GM12891 (cell line): ENCODE measurements at regions not wholly inside any gene's neighbourhood (a gene's known extent, or its start where the extent isn't known, plus 50 kb on each side); places are given as distances from the start of the nearest gene placed in this dataset.

Source experiments
- POLR2A ChIP-seq: IDR thresholded peaks from 2 replicates; pipeline ENCODE4 v1.6.1; 2011; ENCODE audit warnings: low read depth, low read length, control low read depth
- POLR2AphosphoS5 ChIP-seq: IDR thresholded peaks from 2 replicates; pipeline ENCODE4 v1.6.1; 2011; ENCODE audit warnings: low read depth, low read length, control low read depth
- SPI1 ChIP-seq: IDR thresholded peaks from 2 replicates; pipeline ENCODE4 v1.6.1; 2011; ENCODE audit warnings: low read depth, low read length, control low read depth
- TAF1 ChIP-seq: IDR thresholded peaks from 2 replicates; pipeline ENCODE4 v1.6.1; 2011; ENCODE audit warnings: low read depth, low read length, control low read depth

DNA sequence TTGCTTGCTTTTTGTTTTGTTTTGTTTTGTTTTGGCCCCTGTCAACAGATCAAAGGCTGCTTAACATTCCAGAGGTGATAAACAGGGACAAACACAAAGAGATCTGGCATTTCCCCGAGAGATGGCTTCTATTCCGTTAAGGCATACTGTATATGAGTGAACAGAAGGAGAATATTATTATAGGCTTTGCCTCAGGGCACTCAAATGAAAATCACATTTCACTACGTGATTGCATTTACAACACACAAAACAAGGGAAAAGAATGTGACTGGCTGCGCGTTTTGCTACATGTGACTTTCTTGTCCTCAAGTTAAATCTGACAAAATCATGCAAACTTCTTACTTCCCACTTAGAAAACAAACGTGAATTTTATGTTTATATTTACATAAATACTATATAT, 1037.9 kb upstream of the DDX18 start:
- TF ChIP-seq POLR2A: no peak
- no peak for TF ChIP-seq POLR2AphosphoS5
- TF ChIP-seq TAF1: no peak
- TF ChIP-seq SPI1: no peak
